ENCODE measurements at regions not wholly inside any gene's neighbourhood (a gene's known extent, or its start where the extent isn't known, plus 50 kb on each side); places are given as distances from the start of the nearest gene placed in this dataset.

DNA sequence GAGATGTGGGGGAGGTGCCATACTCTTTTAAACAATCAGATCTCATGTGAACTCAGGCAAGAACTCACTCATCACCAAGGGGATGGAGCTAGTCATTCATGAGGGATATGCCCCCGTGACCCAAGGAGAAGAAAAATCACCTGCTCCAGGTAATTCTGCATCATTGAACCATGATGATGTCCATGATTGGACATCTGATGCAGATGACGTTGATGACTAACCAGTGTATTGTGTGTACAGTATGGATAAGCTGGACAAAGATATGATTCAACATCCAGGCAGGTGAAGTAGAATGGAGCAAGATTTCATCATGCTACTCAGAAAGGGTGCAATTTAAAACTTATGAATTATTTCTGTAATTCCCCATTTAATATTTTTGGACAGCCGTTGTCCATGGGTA, 286.4 kb upstream of the SMIM31 start:
- Mint-ChIP-seq H3K27ac (no peak overlapping the region), H3K36me3 (no peaks in the 10 kb centered on the region), H3K9me3 (peaks cover 0 to 5% (median 0%) of the 10 kb centered on the region in 7 donors), H3K4me3 (no peak overlapping the region), H3K4me1 (no peaks in the 10 kb centered on the region), H3K27me3 (no peaks in the 10 kb centered on the region)
- DNase-seq, result no peak
- ATAC-seq (ENCODE audit: low read depth in 2 of 2), result no peak

DNA sequence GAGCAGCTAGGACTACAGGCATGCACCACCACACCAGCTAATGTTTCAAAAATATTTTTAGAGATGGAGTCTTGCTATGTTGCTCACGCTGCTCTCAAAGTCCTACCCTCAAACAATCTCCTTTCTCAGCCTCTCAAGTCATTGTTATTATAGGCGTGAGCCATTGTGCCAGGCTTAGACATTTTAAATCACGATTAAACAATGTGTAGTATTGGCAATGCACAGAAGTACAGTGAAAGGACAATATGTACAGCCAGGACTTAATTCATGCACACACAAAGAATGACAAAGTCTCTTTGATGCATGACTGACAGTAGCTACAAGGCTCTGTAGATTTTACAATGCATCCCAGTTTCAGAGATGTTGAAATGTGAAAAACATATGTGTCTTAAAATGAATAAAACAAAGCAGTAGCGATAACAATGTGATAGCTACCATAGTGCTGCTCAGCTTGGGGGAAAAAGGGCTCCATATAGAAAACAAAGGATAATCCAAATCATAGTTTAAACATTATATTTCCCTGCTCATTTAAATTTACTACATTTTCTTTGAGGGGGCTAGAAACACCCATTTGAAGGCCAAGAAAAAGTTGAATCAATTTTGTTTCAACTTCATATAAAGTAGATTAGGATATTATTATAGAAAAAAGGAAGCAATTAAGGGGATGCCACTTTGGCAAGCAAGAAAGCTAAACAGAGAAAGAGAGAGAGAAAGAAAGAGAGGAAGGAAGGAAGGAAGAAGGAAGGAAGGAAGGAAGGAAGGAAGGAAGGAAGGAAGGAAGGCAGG, 272.4 kb upstream of the SMIM31 start:
- H3K27me3 Mint-ChIP-seq, result no peaks in the 10 kb centered on the region
- H3K27ac Mint-ChIP-seq, result peak overlapping the region in 1 of 6 donors; percentile 28
- no peak overlapping the region for H3K4me3 Mint-ChIP-seq
- H3K9me3 Mint-ChIP-seq, result peaks cover 0 to 4% (median 1%) of the 10 kb centered on the region in 7 donors
- H3K4me1 Mint-ChIP-seq, result no peaks in the 10 kb centered on the region
- H3K36me3 Mint-ChIP-seq, result no peaks in the 10 kb centered on the region
- ATAC-seq (ENCODE audit: low read depth in 2 of 2) (no peak), DNase-seq (no peak)

DNA sequence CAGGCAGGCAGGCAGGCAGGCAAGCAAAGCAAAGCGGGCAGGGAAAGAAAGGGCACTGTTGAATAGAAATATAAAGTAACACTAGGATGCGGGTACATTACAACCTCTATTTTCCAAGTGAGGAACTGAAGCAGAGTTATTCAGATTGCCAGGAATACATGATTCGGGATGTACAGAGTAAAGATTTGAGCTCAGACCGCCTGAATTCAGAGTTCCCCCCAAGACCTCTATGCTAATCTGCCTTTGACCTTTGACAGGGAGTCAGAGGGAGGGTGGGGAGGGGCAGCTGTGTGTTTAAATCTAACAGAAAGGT, 271.9 kb upstream of the SMIM31 start:
- DNase-seq (no peak), ATAC-seq (ENCODE audit: low read depth in 2 of 2) (no peak)
- Mint-ChIP-seq H3K27me3 (peaks cover 0 to 2% (median 0%) of the 10 kb centered on the region in 3 donors), H3K27ac (no peak overlapping the region), H3K36me3 (no peaks in the 10 kb centered on the region), H3K4me1 (no peaks in the 10 kb centered on the region), H3K4me3 (no peak overlapping the region), H3K9me3 (peaks cover 0 to 6% (median 1%) of the 10 kb centered on the region in 7 donors)

DNA sequence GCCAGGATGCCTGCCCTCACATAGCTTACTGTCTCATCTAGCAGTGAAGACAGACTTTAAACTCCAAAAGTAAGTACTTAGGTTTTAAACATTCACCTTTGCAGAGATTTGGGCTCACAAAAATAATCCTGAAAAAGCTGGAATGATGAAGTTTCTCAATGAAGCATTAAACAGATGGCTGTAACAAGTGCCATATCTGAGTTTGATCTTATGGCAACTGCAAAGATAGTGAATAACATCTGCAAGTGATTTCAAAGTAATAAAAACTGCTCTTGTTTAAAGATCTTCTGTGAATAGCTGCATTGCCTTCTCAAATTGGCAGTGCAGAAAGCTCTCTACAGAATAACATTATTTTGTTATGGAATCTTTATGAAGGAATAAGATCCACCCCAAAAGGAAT, 271.2 kb upstream of the SMIM31 start:
- H3K9me3 Mint-ChIP-seq, result peaks cover 0 to 5% (median 1%) of the 10 kb centered on the region in 7 donors
- DNase-seq (no peak), ATAC-seq (ENCODE audit: low read depth in 2 of 2) (no peak)
- peaks cover 0 to 3% (median 0%) of the 10 kb centered on the region in 3 donors for H3K27me3 Mint-ChIP-seq
- H3K36me3 Mint-ChIP-seq, result no peaks in the 10 kb centered on the region
- no peak overlapping the region for H3K27ac Mint-ChIP-seq
- H3K4me1 Mint-ChIP-seq, result no peaks in the 10 kb centered on the region
- H3K4me3 Mint-ChIP-seq, result peak overlapping the region in 1 of 8 donors; percentile 33

DNA sequence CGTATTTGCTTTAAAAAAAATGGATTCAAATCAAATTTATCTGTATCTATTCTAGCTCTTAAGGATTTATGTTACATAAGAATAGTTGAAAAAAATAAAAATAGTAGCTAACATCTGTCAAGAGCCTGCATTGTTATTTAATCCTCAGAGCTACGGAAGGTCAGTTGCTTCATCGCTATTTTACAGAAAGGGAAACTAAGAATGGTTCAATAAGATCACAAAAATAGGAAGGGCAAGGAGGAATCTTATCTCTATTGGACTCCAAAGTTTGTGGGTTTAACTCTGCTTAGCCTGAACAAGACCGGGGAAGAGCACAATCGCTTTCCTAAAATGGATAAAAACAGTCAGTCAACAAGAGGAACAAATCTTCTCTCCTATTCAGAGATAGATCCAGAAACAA, 270.2 kb upstream of the SMIM31 start:
- Mint-ChIP-seq H3K36me3 (no peaks in the 10 kb centered on the region), H3K27me3 (peaks cover 0 to 3% (median 0%) of the 10 kb centered on the region in 3 donors), H3K4me1 (no peaks in the 10 kb centered on the region), H3K9me3 (peaks cover 0 to 4% (median 2%) of the 10 kb centered on the region in 7 donors), H3K4me3 (no peak overlapping the region), H3K27ac (no peak overlapping the region)
- no peak for DNase-seq
- ATAC-seq (ENCODE audit: low read depth in 2 of 2), result no peak

DNA sequence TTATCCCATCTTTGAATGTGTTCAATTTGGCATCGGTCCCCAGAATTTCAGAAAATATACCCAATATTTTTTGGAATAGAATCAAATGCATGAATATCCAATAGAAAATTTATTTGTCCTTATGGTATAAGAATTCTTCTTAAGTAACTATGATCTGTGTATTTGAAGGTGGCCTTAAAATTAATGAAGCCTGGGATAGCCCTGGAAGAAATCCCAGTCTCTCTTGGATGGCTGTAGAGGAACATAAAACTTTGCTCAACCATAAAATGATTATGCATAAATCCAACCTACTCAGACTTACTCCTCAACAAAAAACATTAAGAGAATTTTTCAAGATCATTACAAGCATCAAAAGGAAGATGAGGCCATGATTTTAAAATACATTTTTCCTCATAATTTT, 269.4 kb upstream of the SMIM31 start:
- DNase-seq (no peak), ATAC-seq (ENCODE audit: low read depth in 2 of 2) (no peak)
- no peak overlapping the region for H3K4me3 Mint-ChIP-seq
- no peaks in the 10 kb centered on the region for H3K36me3 Mint-ChIP-seq
- H3K27ac Mint-ChIP-seq, result no peak overlapping the region
- H3K4me1 Mint-ChIP-seq, result no peaks in the 10 kb centered on the region
- H3K9me3 Mint-ChIP-seq, result peaks cover 0 to 4% (median 2%) of the 10 kb centered on the region in 7 donors
- peaks cover 0 to 3% (median 0%) of the 10 kb centered on the region in 3 donors for H3K27me3 Mint-ChIP-seq

DNA sequence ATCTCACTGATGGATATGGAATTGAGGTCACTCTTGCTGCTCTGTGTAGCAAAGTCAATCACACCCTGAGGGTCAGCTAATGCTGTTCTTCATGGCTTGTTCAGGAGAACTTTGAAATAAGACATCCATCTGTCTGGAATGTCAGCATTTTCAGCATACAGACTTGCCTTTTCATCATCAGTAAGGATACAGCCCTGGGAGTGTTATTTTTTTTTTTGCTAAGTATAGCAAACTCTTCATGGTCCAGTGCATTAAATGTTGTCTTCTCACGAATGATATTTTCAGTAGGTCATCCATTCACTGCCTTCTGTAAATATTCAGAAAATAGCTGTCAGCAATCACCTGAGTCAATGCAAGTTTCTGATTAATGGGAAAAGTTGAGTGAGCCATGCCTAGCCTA, 268.8 kb upstream of the SMIM31 start:
- Mint-ChIP-seq H3K9me3 (peaks cover 0 to 4% (median 2%) of the 10 kb centered on the region in 7 donors), H3K27ac (no peak overlapping the region), H3K36me3 (no peaks in the 10 kb centered on the region), H3K27me3 (peaks cover 0 to 3% (median 0%) of the 10 kb centered on the region in 3 donors), H3K4me1 (no peaks in the 10 kb centered on the region), H3K4me3 (no peak overlapping the region)
- ATAC-seq (ENCODE audit: low read depth in 2 of 2), result no peak
- no peak for DNase-seq

DNA sequence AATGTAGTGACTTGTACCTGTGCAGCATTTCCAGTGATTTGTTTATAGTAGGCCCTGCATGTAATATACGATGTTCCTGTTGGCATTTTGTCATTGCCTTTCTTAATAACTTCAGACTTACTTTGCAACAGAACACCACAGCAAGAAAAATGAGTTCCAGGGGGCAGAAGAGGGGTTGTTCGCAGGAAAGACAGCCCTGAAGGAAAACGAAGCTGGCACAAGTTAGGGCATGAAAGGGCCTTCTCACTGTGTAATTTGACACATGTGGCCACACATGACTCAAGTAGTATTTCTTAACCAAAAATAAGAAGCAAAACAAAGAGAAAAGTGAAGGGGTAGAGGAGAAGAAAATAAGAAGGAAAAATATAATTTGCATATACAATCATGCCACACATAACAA, 265.8 kb upstream of the SMIM31 start:
- Mint-ChIP-seq H3K27ac (no peak overlapping the region), H3K4me3 (no peak overlapping the region), H3K4me1 (no peaks in the 10 kb centered on the region), H3K27me3 (peaks cover 0 to 3% (median 0%) of the 10 kb centered on the region in 3 donors), H3K36me3 (no peaks in the 10 kb centered on the region), H3K9me3 (peaks cover 0 to 7% (median 3%) of the 10 kb centered on the region in 7 donors)
- no peak for ATAC-seq (ENCODE audit: low read depth in 2 of 2)
- no peak for DNase-seq

DNA sequence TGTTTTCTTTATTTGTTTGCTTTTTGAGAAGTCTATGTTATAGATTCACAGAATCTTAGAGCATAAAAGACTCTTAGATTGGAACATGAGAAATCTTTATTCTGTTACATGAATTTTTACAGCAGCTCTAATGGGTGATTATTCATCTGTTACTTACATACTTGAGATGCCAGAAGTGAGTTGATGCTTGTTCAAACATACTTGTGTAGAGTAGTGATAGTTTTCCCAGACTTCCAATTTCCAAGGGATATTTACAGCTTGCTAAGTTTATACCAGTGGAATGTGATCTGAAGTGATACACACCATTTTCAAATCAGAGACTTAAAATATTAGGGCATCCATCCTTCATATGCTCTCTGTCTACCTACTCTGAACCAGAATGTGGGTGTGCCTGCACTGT, 252.9 kb upstream of the SMIM31 start:
- ATAC-seq (ENCODE audit: low read depth in 2 of 2) (no peak), DNase-seq (no peak)
- no peak overlapping the region for H3K4me3 Mint-ChIP-seq
- H3K36me3 Mint-ChIP-seq, result no peaks in the 10 kb centered on the region
- H3K9me3 Mint-ChIP-seq, result peaks cover 0 to 5% (median 0%) of the 10 kb centered on the region in 7 donors
- no peak overlapping the region for H3K27ac Mint-ChIP-seq
- no peaks in the 10 kb centered on the region for H3K4me1 Mint-ChIP-seq
- no peaks in the 10 kb centered on the region for H3K27me3 Mint-ChIP-seq

DNA sequence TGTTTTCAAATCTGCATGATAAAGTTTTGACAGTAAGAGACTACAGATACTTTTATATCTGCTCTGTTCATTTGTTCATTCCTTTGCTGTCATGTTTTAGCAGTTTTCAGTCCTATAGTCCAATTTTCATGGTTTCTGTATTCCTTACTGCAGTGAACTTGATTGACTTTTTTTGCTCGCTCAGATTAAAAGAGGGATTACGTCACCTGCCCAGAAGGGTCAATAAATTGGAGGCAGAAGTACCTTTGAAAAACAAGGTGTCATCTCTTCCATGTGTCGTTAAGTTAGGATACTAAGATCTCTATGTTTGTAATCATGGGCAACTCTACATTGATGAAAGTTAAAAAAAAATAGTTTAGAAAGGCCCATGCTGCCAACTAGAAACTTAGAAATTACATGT, 250.1 kb upstream of the SMIM31 start:
- peaks cover 0 to 5% (median 0%) of the 10 kb centered on the region in 7 donors for H3K9me3 Mint-ChIP-seq
- H3K27me3 Mint-ChIP-seq, result no peaks in the 10 kb centered on the region
- no peak overlapping the region for H3K27ac Mint-ChIP-seq
- H3K4me1 Mint-ChIP-seq, result no peaks in the 10 kb centered on the region
- H3K36me3 Mint-ChIP-seq, result no peaks in the 10 kb centered on the region
- DNase-seq (no peak), ATAC-seq (ENCODE audit: low read depth in 2 of 2) (no peak)
- no peak overlapping the region for H3K4me3 Mint-ChIP-seq

DNA sequence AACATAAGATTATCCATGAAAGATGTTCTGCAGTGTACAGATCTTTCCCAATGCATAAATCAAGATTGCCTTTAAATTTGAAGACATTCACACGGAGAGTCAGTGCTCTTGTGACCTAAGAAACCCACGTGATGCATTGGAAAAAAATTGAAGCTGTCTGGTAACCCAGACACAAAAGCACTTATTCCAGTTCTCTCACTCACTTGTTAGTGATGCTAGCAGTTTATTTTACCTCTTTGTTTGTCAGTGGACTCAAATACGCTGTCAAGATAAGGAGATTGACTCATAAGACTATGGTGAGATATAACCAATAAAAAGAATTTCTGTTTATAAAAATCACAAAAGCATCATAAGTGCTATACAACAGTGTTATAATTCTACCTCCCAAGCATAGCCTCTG, 245.8 kb upstream of the SMIM31 start:
- no peak overlapping the region for H3K4me3 Mint-ChIP-seq
- no peaks in the 10 kb centered on the region for H3K27me3 Mint-ChIP-seq
- no peaks in the 10 kb centered on the region for H3K36me3 Mint-ChIP-seq
- H3K27ac Mint-ChIP-seq, result no peak overlapping the region
- DNase-seq (no peak), ATAC-seq (ENCODE audit: low read depth in 2 of 2) (no peak)
- no peaks in the 10 kb centered on the region for H3K4me1 Mint-ChIP-seq
- H3K9me3 Mint-ChIP-seq, result peaks cover 0 to 3% (median 0%) of the 10 kb centered on the region in 7 donors

DNA sequence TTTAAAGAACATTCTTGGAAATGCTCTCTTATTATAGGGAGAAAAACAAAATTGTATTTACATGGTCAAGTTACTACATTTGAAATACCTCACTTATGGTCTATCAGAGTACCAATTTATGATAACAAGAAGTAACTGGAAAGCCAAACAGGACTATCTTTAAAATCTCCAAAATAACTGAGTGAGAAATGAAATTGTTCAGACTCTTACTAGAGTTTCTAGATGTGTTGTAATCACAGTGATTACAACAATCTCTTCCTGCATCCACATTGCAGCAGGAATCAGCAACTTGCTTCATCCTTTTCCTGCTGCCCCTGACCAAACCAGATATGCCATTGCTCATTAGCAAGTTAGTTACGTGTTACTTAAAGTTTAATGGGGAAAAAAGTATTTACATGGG, 245.2 kb upstream of the SMIM31 start:
- H3K4me3 Mint-ChIP-seq, result no peak overlapping the region
- H3K9me3 Mint-ChIP-seq, result peaks cover 0 to 7% (median 0%) of the 10 kb centered on the region in 7 donors
- ATAC-seq (ENCODE audit: low read depth in 2 of 2), result no peak
- no peaks in the 10 kb centered on the region for H3K36me3 Mint-ChIP-seq
- no peak for DNase-seq
- no peak overlapping the region for H3K27ac Mint-ChIP-seq
- no peaks in the 10 kb centered on the region for H3K27me3 Mint-ChIP-seq
- no peaks in the 10 kb centered on the region for H3K4me1 Mint-ChIP-seq

DNA sequence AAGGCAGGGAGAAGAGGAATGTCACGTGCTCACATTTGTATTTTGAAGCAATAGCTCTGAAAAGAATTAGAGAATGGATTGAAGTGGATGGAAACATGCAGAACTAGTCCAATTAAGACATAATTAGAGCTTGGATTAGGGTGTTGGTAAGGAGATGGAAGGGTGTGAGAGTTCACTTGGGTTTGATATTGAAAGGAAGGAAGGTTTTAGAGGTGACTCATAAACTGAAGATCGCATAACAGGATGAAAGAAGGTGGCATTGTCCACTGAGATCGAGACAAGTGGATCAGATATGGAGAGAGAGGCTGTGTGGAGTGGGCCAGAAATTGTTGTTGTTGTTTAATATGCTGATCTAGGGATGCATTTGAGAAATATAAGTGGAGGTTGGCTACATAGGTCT, 244.0 kb upstream of the SMIM31 start:
- Mint-ChIP-seq H3K9me3 (peaks cover 0 to 7% (median 0%) of the 10 kb centered on the region in 7 donors), H3K4me3 (no peak overlapping the region), H3K4me1 (no peaks in the 10 kb centered on the region), H3K27ac (no peak overlapping the region), H3K36me3 (no peaks in the 10 kb centered on the region), H3K27me3 (no peaks in the 10 kb centered on the region)
- DNase-seq (no peak), ATAC-seq (ENCODE audit: low read depth in 2 of 2) (no peak)

DNA sequence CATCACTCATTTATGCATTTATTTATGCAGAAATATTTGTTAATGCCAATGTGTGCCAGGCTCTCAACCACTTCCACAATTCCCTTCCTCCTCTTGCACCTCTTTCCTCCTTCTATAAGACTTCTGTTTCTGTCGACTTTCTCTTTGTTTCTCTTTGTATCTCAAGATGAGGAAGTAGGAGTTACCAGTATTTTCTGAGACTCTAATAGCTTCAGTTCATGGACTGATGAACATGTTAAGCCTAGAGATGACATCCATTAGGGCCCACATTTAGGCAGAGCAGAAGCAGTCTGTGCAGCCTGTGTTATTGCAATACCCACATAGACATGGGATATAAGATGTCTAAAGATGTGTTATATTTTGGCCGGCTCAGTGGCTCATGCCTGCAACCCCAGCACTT, 241.8 kb upstream of the SMIM31 start:
- no peaks in the 10 kb centered on the region for H3K36me3 Mint-ChIP-seq
- no peaks in the 10 kb centered on the region for H3K4me1 Mint-ChIP-seq
- no peaks in the 10 kb centered on the region for H3K27me3 Mint-ChIP-seq
- peaks cover 0 to 7% (median 2%) of the 10 kb centered on the region in 7 donors for H3K9me3 Mint-ChIP-seq
- DNase-seq, result no peak
- H3K4me3 Mint-ChIP-seq, result no peak overlapping the region
- no peak for ATAC-seq (ENCODE audit: low read depth in 2 of 2)
- H3K27ac Mint-ChIP-seq, result no peak overlapping the region

DNA sequence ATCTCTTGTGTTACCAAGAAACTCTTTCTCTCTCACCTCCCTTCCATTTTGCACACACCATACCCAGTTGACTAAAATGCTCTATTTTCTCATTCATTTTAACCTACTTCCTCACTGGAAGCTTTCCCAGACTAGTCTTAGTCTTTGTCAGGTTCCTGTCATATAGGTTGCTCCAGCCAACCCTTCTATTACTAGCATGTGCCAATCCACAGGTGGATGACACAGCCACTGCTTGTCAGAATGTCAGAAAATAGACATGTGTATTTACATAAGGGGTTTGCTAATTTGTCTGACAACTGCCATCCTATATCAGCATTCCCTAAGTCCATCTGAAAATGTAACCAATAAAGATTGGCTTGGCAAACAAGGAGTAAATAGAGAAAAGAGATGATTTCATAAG, 239.2 kb upstream of the SMIM31 start:
- Mint-ChIP-seq H3K4me1 (no peaks in the 10 kb centered on the region), H3K36me3 (no peaks in the 10 kb centered on the region), H3K4me3 (no peak overlapping the region), H3K27me3 (no peaks in the 10 kb centered on the region), H3K9me3 (peaks cover 0 to 7% (median 2%) of the 10 kb centered on the region in 7 donors), H3K27ac (no peak overlapping the region)
- no peak for ATAC-seq (ENCODE audit: low read depth in 2 of 2)
- no peak for DNase-seq
